Glutamatergic neuron (in vitro differentiated cells): ENCODE measurements at regions not wholly inside any gene's neighbourhood (a gene's known extent, or its start where the extent isn't known, plus 50 kb on each side); places are given as distances from the start of the nearest gene placed in this dataset.

ENCODE experiments used
- DNase-seq: peaks from one replicate; pipeline ENCODE4 v3.0.0; 2022
- H3K27ac Mint-ChIP-seq: one replicate; pipeline ENCODE4 v1.8.0; 2020; ENCODE audit warnings: mild to moderate bottlenecking, mixed read lengths, inconsistent platforms; ENCODE audit not compliant: unreplicated experiment
- H3K27me3 Mint-ChIP-seq: one replicate; pipeline ENCODE4 v1.8.0; 2020; ENCODE audit warnings: mild to moderate bottlenecking, moderate library complexity, mixed read lengths, inconsistent platforms; ENCODE audit not compliant: unreplicated experiment
- H3K36me3 Mint-ChIP-seq: one replicate; pipeline ENCODE4 v1.8.0; 2020; ENCODE audit warnings: mild to moderate bottlenecking, mixed read lengths, inconsistent platforms; ENCODE audit not compliant: unreplicated experiment
- H3K4me1 Mint-ChIP-seq: one replicate; pipeline ENCODE4 v1.8.0; 2020; ENCODE audit warnings: mild to moderate bottlenecking, low read depth, mixed read lengths, inconsistent platforms; ENCODE audit not compliant: unreplicated experiment
- H3K4me3 Mint-ChIP-seq: one replicate; pipeline ENCODE4 v1.8.0; 2020; ENCODE audit warnings: mild to moderate bottlenecking, mixed read lengths, inconsistent platforms; ENCODE audit not compliant: unreplicated experiment
- H3K9me3 Mint-ChIP-seq: one replicate; pipeline ENCODE4 v1.8.0; 2020; ENCODE audit warnings: mild to moderate bottlenecking, moderate library complexity, mixed read lengths, inconsistent platforms; ENCODE audit not compliant: unreplicated experiment
- TF ChIP-seq, protein P1 (sequence below): fragments of 200-600 bp; sonication (generic); IDR thresholded peaks from one replicate; pipeline ENCODE4 v1.5.0; 2021; ENCODE audit not compliant: partially characterized antibody, unreplicated experiment

DNA sequence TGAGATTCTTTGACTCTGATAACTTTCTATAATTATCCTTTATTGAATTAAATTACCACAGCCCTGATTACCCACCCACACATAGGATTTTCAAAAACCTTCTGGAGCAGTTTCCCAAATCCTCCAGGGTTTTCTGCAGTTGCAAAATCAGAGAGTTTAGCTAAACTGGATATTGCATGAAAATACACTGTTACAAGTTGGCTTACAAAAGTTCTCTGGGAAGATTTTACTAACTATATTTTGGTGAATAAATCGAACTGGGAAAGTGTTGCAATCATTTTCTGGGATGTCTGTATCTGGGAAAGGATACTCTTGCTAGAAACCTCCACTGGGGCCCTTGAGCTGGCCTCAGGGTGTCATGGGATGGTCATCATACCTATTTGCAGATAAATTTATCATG is 97.6 kb upstream of the STMND1 start:
- TF ChIP-seq, protein P1, sequence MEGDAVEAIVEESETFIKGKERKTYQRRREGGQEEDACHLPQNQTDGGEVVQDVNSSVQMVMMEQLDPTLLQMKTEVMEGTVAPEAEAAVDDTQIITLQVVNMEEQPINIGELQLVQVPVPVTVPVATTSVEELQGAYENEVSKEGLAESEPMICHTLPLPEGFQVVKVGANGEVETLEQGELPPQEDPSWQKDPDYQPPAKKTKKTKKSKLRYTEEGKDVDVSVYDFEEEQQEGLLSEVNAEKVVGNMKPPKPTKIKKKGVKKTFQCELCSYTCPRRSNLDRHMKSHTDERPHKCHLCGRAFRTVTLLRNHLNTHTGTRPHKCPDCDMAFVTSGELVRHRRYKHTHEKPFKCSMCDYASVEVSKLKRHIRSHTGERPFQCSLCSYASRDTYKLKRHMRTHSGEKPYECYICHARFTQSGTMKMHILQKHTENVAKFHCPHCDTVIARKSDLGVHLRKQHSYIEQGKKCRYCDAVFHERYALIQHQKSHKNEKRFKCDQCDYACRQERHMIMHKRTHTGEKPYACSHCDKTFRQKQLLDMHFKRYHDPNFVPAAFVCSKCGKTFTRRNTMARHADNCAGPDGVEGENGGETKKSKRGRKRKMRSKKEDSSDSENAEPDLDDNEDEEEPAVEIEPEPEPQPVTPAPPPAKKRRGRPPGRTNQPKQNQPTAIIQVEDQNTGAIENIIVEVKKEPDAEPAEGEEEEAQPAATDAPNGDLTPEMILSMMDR = no peak
- Mint-ChIP-seq H3K4me1 (no peaks in the 10 kb centered on the region), H3K27me3 (no peaks in the 10 kb centered on the region), H3K36me3 (no peaks in the 10 kb centered on the region), H3K9me3 (no peaks in the 10 kb centered on the region), H3K27ac (no peak overlapping the region), H3K4me3 (no peak overlapping the region)
- no peak for DNase-seq

DNA sequence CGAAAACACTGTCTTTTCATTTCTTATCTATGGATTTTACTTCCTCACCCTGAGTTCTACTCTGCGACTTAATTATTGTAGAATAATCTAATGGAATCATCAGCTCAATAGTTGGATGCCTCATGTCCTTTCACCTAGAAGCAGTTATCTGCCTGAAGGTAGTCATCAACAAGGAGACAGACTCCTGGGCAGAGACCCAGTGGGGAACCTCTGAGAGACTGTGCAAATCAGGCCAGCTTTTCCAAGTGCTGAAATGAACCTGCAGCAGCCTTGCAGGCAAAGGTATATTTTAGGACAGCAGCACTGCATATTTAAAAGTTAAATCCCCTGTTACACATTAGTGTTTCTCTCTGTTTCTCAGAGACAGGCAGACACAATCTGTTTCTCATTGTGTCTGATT is 99.7 kb upstream of the STMND1 start:
- DNase-seq = no peak
- TF ChIP-seq, protein P1 = no peak
- Mint-ChIP-seq H3K36me3 (no peaks in the 10 kb centered on the region), H3K4me3 (no peak overlapping the region), H3K9me3 (no peaks in the 10 kb centered on the region), H3K27me3 (no peaks in the 10 kb centered on the region), H3K27ac (no peak overlapping the region), H3K4me1 (no peaks in the 10 kb centered on the region)

DNA sequence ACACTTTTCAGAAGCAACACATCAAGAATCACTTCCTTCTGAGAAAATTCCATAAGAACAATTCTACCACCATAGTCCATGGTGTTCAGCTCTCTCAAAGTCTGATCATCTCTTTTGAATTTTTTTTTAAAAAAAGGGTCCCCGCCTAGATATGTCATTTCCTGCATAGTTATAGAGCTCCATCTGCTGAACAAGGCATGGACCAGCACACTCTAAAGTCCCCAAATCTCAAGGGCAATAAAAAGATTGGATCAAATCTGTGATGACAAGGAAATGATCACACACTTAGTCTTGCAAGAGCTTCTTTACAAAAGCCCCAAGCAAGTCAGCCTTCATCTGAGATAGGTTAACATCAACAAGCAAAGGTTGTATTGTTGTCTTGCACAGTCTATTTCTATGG is 100.7 kb upstream of the STMND1 start:
- no peak for DNase-seq
- H3K36me3 Mint-ChIP-seq = no peaks in the 10 kb centered on the region
- no peak overlapping the region for H3K4me3 Mint-ChIP-seq
- no peaks in the 10 kb centered on the region for H3K4me1 Mint-ChIP-seq
- no peak overlapping the region for H3K27ac Mint-ChIP-seq
- no peaks in the 10 kb centered on the region for H3K9me3 Mint-ChIP-seq
- no peaks in the 10 kb centered on the region for H3K27me3 Mint-ChIP-seq
- TF ChIP-seq, protein P1 = no peak

DNA sequence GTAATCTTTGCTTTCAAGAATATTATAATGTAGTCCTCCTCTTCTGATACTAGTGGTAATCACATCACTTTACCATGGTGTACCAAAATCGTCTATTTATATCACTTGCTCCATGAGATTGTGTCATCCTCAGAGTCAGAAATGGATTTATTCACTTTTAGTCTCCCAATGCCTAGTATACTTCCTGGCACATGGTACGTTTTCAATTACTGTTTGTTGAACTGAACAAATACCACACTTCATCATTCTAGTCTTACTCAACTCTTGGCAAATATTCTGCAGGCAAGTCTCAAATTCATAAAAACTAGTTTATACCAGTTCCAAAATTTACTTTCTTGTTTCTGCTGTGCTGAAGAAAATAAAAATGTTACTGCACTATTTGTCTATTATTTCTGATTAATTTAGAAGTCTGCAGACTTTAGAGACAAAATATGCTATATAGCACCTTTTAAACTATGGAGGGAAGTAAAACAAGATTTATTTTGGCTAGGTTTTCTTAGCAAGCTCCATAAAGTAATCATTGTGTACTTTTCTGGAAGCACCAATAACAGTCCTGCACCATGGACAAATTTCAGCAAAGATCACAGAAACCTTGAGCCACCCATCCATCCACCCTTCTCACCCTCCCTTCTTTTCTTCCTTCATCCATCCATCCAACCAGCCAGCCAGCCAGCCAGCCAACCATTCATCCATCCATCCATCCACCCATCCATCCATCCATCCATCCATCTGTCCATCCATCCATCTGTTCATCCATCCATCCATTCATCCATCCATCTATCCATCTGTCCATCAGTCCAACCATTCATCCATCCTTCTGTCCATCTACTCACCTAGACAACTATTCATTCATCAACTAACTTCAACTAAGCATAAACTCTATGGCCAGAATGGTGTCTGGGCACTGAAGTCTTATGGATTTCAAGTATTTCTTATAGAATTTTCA is 102.1 kb upstream of the STMND1 start:
- Mint-ChIP-seq H3K27ac (no peak overlapping the region), H3K36me3 (no peaks in the 10 kb centered on the region), H3K4me1 (no peaks in the 10 kb centered on the region), H3K9me3 (no peaks in the 10 kb centered on the region), H3K27me3 (no peaks in the 10 kb centered on the region), H3K4me3 (no peak overlapping the region)
- TF ChIP-seq, protein P1 = no peak
- DNase-seq = no peak

DNA sequence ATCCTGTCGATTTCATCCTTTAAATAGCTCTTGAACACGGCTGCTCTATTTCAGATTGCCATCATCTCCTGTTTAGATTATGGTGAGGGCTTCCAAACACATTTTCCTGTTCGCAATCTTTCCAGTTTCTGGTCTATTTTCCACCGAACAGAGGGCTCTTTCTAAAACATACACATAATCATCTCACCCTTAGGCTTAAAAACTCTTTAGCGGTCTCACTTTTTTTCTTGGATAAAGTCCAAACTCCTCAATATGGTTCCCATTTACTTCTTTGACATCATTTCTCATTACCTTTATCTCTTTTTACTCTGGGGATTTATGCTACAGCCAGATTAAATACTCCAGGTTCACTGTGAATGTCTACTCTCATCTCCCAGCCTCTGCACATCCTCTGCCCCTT is 103.4 kb upstream of the STMND1 start:
- Mint-ChIP-seq H3K27me3 (no peaks in the 10 kb centered on the region), H3K4me1 (no peaks in the 10 kb centered on the region), H3K4me3 (no peak overlapping the region), H3K9me3 (no peaks in the 10 kb centered on the region), H3K36me3 (no peaks in the 10 kb centered on the region), H3K27ac (no peak overlapping the region)
- DNase-seq = no peak
- TF ChIP-seq, protein P1 = no peak
